Posterior vena cava (tissue), 2 donors: ENCODE measurements at regions not wholly inside any gene's neighbourhood (a gene's known extent, or its start where the extent isn't known, plus 50 kb on each side); places are given as distances from the start of the nearest gene placed in this dataset.

Source experiments
- DNase-seq: peaks from one replicate; pipeline ENCODE4 v3.0.0-alpha.2; 2020; ENCODE audit warnings: low spot score
- intact Hi-C, 2 donors: fragments of 100-400 bp; cut with DNase I; formaldehyde crosslinking; loops; one replicate each; pipeline versions ENCODE4 v1.14.1 to v1.14.2; 2022 to 2023
- donor health status: DM: yes; HTN: yes; CAD: no.
- donor health status: DM: yes; HTN: yes; CAD: no.

GRCh38 chr3:30544812-30545211 lies 61.6 kb upstream of the TGFBR2 start:
- DNase-seq: no peak
- intact Hi-C loops: no loop called here

GRCh38 chr3:30546934-30547333 lies 59.5 kb upstream of the TGFBR2 start:
- intact Hi-C loops: no loop called here
- no peak for DNase-seq

- intact Hi-C loops: no loop called here
- DNase-seq: no peak
Measured at GRCh38 chr3:30547716-30548115, 58.7 kb upstream of the TGFBR2 start.

GRCh38 chr3:30548600-30548999 lies 57.8 kb upstream of the TGFBR2 start:
- no peak for DNase-seq
- intact Hi-C loops: no loop called here

GRCh38 chr3:30549600-30549999 lies 56.8 kb upstream of the TGFBR2 start:
- intact Hi-C loops: no loop called here
- no peak for DNase-seq

- intact Hi-C loops: no loop called here
- DNase-seq: no peak
Measured at GRCh38 chr3:30550246-30550645, 56.2 kb upstream of the TGFBR2 start.

GRCh38 chr3:30551266-30551665 lies 55.1 kb upstream of the TGFBR2 start:
- DNase-seq: no peak
- intact Hi-C loops: no loop called here

GRCh38 chr3:30551927-30552326 lies 54.5 kb upstream of the TGFBR2 start:
- no peak for DNase-seq
- intact Hi-C loops: no loop called here

GRCh38 chr3:30553641-30554316 lies 52.6 kb upstream of the TGFBR2 start:
- DNase-seq: no peak
- intact Hi-C loops: no loop called here

GRCh38 chr3:30554317-30554690 lies 52.1 kb upstream of the TGFBR2 start:
- intact Hi-C loops: no loop called here
- DNase-seq: no peak

- intact Hi-C loops: no loop called here
- DNase-seq: no peak
Measured at GRCh38 chr3:30555968-30556367, 50.4 kb upstream of the TGFBR2 start.
